ENCODE measurements at regions not wholly inside any gene's neighbourhood (a gene's known extent, or its start where the extent isn't known, plus 50 kb on each side); places are given as distances from the start of the nearest gene placed in this dataset.
"Not testable (repeated sequence)": the region's sequence is repeated elsewhere in the genome, so short reads cannot be mapped to it uniquely, and the experiment has no call there.

DNA sequence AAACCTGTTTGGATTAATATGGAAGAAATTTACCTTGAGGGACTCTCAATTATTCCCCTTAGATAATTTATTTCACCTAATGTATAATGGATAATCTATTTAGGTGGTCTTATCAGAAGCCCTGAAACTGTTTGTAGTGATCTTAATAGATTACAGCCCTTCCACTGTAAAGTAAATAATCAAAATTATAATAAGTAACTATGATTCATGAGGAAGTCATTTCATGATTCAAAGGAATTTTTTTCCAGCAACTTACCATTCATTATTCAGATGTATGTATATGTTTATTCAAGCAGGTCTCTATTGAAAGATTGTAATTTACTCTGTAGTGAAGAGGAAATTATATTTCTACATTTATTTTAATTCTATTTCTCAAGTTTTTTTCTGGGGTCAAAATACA, 250.6 kb upstream of the ROBO1 start:
- no peak for FAIRE-seq
- DNase-seq (ENCODE audit: insufficient read length, low spot score) = peak; percentile 1

DNA sequence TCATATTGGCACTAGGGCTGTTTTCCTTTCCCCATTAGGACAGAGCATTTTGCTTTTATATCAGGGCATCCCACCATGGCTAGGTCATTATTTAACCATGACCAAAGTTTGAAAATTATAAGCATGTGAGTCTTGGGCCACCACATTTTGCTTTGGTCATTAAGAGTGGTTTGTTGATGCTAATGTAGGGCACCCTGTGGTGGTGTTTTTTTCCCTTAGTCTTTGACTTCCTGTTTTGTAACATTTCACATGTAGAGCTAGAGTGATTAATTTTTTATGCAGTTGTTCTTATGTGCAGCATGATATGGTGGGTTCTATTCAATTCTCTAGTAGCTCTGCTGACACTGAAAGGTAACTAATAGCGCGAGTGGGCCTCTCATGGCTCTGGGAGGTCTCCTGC, 249.6 kb upstream of the ROBO1 start:
- no peak for DNase-seq (ENCODE audit: insufficient read length, low spot score)

DNA sequence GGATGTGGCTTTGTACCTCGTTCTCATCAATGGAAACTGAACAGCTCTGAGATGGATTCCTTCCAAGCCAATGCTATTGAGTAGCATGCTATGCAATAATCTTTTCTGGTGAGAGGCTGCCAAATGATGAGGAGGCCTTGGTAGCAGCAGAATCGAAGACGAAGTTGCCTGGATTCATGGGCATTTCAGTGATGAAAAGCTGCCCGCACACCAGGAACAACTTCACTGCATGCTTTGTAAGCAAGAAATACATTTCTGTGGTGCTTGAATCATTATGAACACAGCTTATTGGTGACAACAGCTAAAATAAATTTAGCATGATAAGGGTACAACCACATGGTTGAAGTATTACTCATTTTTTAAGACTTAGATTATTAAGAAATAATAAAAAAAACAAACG, 246.8 kb upstream of the ROBO1 start:
- DNase-seq (ENCODE audit: insufficient read length, low spot score) (no peak), FAIRE-seq (no peak)

More for the DNA sequence above, 249.6 kb upstream of the ROBO1 start:
- no peak for FAIRE-seq

DNA sequence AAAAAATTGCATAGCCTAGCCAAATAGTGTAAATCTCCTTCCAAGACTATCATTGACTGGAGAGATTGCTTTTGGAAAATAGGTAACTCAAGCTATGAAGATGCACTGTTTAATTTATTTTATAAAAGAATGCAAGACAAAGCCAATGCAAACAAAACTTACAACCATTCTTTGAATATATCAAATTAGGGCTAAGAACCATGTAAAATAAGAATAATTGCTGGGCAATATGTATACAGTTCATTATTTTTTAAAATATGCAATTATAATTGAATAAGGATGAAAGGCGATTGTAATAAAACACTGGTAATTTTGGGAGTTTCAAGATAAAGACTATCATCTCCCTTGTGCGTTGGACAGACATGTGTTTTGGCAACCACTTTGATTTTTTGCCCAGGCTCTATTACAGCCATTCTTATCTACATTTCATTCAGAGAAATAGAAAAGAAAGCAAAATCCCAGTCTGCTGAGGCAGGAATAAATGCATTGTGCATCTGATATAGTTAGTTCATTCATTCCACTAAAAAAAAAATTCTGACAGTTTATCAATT, 242.3 kb upstream of the ROBO1 start:
- FAIRE-seq (no peak), DNase-seq (ENCODE audit: insufficient read length, low spot score) (no peak)

DNA sequence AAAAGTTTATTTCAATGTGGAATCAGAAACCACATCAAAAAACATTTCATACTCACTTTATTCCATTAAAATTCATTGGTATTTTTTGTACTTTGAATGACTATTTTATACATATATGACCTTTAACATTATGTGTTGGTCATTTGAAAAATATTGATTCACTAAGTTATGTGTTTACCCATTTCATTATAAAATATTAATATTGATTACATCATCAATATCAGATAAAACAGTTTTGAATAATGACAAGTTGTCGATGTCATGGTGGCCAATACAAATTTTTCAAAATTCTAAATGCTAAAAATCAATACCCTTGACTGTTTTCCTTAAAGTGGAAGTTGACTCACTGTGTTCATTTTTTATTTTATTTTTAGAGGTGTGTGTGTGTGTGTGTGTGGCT, 239.7 kb upstream of the ROBO1 start:
- no peak for FAIRE-seq

DNA sequence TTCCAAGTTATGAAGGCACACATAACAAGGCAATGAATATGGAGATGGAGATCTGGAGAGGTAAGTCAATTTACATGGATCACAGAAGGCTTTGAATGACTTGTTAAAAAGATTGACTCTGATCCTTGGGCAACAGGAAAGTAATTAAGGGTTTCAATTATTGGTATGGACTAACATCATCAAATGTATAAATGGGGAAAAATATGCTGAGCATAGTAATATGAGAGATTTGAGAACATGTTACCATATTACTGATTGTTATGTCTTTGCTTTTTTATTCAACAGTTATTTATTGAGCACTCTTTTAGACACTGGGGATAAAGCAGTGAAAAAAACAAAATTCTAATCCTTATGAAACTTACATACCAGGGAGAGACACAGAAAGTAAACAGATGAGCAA, 238.5 kb upstream of the ROBO1 start:
- FAIRE-seq (no peak), DNase-seq (ENCODE audit: insufficient read length, low spot score) (no peak)

More for the DNA sequence above, 239.7 kb upstream of the ROBO1 start:
- DNase-seq (ENCODE audit: insufficient read length, low spot score) = no peak

DNA sequence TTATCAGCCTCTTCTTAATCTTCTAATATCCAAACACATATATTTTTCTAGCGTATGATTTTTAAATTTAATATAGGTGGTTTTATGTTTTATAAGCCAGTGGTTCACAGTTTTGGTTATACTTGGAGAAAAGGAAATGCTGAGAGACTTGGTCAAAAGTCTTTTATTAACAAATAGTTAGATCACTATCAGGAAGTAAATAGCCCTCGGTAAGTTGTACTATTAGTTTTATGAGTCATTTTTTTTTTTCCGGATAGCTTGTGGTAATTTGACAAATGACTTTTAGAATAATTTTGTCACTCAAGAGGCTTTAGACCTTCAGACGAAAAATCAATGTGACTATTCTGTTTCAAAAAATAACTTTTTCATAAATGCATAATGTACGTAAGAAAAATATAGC, 232.2 kb upstream of the ROBO1 start:
- DNase-seq (ENCODE audit: insufficient read length, low spot score) = peak; percentile 5
- no peak for FAIRE-seq

DNA sequence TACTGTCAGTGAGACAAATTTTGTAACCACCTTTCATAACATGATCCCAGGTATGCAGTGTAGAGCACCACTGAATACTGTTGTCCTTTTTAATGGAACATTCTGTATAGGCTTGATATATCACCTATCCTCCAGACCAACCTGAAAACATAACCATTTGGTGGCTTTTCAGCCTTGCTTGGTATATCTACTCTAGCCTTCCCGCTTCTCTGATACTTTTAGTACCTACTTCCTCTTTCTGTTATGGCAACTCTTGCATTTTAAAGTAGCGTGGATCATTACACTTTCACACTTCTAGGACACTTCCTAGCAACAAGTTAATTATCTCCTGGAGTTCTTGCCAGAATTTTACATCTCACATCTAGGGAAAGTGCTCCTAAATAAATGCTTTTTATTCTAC, 226.6 kb upstream of the ROBO1 start:
- FAIRE-seq (no peak), DNase-seq (ENCODE audit: insufficient read length, low spot score) (no peak)

DNA sequence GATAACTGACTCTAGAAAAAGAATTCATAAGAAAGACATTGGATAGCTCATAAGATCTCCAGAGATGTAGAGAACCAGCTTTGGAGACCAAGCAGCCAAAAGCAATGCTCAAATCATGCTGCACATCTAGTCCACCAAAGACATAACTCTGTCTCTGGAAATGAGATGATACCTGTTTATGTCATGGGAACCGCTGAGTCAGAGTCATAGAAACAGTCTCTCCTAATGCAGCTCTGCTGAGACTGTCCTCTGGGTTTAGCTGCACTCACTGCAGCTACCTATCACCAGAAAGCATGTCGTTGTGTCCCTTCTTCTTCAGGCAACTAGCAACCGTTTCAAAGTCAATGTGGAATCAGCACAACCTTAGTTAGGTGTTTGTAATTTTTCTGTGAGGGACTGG, 218.5 kb upstream of the ROBO1 start:
- FAIRE-seq (no peak), DNase-seq (ENCODE audit: insufficient read length, low spot score) (no peak)

DNA sequence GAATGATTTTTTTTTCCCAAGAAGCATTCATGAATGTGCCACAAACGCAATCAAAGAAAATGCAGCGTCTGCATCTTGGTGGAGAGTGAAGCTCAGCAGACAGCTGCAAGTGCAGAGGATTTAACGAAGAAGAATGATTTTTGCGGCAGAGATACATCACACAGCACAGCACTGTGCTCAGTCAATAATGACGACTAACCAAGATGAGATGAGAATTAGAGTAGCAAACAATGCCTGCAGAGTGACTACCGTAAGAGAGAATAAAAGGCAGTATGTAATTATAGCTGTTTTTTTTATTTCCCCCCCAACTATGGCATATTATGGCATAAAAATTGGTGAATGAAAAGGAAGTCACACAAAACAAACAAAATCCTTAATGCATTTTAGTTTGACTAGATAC, 218.0 kb upstream of the ROBO1 start:
- DNase-seq (ENCODE audit: insufficient read length, low spot score) = no peak
- no peak for FAIRE-seq

DNA sequence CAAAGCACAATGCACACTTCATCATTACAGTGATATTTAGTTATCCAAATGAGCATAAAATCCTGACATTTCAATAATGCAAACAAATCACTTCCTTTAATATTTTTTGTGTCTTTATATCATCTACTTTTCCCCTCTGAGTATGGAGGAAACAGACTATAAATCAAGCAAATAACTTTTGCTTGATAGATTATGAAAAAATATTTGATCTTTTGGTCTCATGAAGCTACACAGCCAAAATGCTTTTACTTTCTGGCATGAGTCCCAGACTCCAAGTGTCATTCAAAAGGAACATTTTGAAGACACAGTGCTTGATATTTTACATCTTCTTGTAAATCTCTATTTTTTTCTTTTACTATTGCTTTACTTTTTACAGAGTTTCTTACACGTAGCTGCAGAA, 215.3 kb upstream of the ROBO1 start:
- FAIRE-seq = no peak
- DNase-seq (ENCODE audit: insufficient read length, low spot score) = peak; percentile 21

DNA sequence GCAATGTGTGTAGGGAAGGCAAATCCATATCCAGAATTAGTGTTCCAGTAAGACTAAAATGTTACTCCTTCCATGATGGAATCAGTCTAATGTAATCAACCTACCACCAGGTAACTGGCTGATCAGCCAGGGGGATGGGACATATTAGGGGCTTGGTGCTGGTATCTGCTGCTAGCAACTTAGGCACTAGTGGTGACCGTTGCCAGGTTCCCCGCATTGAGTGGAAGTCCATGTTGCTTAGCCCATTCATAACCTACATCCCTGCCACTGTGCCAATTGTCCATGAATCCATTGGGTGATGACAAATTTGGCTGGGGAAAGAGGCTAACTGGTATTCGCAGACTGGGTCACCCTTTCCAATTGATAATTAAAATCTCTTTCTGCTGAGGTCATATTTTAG, 212.2 kb upstream of the ROBO1 start:
- no peak for FAIRE-seq
- no peak for DNase-seq (ENCODE audit: insufficient read length, low spot score)

DNA sequence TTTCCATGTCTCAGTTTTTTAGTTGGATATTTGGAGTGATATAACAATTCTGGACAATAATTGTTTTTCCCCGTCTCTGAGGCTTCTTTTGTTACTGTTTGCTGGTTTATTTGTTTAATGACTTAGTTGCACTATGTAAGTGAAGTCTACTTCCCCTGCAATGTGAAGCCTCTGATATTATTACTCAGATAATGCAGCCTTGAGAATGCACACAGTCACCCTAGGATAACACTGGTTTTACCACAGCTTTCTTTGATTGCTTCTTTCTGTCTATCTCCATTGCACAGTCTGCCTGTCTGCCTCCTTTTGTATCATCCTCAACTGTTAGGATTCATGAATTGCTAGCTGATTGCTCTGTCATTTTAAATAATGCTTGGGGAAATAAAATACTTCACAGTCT, 208.7 kb upstream of the ROBO1 start:
- DNase-seq (ENCODE audit: insufficient read length, low spot score) = no peak
- no peak for FAIRE-seq

DNA sequence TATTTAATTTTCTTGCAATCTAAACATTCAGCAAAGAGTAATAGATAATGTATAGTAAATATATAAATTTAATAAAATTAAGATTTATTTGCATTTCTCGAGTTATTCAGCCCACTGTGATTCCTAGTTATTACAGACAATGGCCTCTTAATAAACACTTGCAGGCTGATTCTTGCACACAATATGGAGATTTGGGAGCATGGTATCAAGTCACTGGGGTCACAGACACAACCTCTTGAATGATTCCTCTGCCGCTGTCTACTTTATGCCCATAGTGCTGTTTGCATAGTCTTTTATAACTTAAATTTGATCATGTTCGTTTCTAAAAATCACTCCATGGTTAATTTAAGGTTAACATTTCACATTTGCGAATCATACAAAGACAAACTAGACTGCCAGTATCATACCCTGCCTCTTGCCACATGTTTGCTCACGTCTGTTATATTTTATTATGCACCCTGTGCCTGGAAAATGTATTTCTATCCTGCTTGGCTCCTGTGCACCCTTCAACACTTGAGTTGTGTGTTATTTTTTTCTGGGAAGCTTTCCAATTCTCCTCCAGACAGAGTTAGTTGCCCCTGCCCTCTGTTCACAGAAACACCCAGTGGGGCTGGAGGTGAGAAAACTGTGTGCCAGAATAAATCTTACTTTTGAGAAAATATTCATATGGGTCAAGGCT, 206.3 kb upstream of the ROBO1 start:
- DNase-seq (ENCODE audit: insufficient read length, low spot score) (no peak), FAIRE-seq (no peak)

DNA sequence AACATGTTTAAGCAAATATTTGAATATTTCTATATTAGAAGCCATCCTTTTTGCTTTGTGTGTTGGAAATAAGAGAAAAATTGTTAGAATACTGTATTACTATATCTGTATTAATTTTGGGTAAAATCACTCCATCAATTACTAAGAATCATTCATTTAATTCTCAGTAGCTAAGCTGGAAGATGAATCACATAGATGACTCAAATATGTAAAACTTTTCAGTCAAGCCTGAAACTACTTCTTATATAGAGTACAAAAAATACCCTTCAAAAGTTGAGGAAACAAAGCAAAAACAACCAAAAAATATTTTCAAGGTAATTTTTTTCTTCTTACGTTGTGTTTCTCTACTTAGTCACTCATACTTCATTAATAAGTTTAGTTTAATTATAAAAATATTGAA, 205.7 kb upstream of the ROBO1 start:
- FAIRE-seq (no peak), DNase-seq (ENCODE audit: insufficient read length, low spot score) (no peak)

DNA sequence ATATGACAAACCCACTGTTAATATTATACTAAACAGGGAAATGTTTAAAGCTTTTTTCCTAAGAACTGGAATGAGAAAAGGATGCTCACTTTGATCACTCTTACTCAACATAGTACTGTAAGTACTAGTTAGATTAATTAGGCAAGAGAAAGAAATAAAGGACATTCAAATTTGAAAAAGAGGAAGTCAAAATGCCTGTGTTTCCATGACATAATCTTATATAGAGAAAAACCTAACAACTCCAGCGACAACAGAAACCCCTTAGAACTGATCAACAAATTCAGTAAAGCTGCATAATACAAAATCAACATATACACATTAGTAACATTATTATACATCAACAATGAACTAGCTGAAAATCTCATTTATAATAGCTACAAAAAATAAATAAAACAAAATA, 200.6 kb upstream of the ROBO1 start:
- no peak for DNase-seq (ENCODE audit: insufficient read length, low spot score)
- no peak for FAIRE-seq

DNA sequence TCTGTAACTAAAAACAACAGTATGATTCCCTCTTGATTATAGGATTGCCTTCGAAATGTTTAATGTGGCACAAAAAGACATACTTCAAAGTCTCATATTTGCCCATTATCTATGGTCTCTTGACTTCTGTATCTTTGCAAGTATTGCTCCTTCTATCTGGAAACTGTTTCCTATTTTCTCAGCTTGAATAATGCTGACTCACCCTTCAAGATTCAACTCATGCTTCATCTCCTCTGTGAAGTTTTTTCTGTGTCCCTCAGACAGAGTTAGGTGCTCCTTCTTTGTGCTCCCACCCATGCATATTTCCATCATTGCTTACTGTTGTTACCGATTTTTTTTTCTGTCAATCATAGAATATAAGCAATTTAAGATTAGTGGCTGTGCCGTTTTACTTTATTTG, 192.8 kb upstream of the ROBO1 start:
- no peak for FAIRE-seq

DNA sequence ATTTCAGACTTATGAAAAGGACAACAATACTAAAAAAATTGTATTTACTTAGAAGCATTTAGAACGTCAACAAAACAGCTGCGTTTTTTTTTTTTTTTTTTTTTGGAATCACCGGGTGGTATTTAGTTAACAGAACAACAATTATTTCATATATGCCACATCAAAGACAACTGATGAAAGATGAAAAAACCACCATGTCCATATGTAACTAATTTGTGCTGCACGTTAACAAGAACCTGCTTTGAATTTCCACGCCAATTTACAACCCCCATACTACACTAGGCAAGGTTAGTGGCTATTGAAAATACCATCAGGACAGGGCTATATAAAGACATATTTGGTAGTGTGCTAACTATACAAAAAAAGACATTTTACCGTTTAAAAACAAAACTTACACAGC, 189.3 kb upstream of the ROBO1 start:
- FAIRE-seq (no peak), DNase-seq (ENCODE audit: insufficient read length, low spot score) (no peak)

More for the DNA sequence above, 192.8 kb upstream of the ROBO1 start:
- no peak for DNase-seq (ENCODE audit: insufficient read length, low spot score)

DNA sequence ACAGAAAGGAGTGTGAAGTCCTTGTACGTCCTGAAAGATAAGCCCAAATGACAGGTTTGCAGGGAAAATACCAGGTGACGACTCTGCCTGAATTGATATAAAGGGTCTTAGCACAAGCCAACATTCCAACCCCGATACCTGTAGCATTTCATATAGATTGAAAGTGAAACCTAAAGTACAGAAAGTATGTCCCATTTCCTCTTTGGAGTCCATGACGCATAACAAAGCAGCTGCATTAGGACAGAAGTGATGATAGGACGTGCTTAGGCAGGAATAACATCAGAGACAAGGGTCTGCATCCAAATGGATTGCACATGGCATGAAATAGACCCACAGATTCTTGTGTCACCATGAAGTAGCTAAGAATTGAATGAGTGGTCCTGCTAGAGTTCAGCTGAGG, 187.0 kb upstream of the ROBO1 start:
- no peak for FAIRE-seq
- no peak for DNase-seq (ENCODE audit: insufficient read length, low spot score)

DNA sequence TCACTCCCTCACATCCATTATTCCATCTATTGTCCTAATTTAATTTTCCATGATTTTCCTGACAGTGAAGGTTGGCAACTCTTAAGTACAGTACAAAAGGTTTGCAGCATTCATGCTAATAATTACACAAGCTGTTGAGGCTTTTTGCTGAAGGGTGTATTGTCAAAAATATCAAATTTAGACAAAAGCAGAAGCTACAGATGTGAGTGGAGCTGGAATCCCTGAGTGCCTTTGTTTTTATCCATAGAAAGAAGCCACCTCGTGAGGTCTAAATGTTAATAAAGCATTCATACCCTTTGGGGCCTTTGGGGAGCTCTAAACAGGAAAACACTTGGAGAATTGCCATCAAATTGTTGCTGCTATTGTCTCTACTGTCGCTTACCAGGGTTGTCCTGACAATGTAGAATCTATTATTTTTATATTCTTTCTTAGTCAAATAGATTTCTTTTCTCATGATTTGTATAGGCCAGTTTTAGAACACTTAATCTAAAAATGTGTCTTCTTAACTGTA, 185.8 kb upstream of the ROBO1 start:
- FAIRE-seq (no peak), DNase-seq (ENCODE audit: insufficient read length, low spot score) (no peak)

DNA sequence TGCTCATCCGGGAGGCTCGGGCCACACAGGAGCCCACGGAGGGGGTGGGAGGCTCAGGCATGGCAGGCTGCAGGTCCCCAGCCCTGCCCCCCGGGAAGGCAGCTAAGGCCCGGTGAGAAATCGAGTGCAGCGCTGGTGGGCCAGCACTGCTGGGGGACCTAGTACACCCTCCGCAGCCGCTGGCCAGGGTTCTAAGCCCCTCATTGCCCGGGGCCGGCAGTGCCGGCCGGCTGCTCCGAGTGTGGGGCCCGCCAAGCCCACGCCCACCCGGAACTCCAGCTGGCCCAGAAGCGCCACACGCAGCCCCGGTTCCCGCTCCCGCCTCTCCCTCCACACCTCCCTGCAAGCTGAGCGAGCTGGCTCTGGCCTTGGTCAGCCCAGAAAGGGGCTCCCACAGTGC, 183.6 kb upstream of the ROBO1 start:
- not testable (repeated sequence) for DNase-seq (ENCODE audit: insufficient read length, low spot score); FAIRE-seq

DNA sequence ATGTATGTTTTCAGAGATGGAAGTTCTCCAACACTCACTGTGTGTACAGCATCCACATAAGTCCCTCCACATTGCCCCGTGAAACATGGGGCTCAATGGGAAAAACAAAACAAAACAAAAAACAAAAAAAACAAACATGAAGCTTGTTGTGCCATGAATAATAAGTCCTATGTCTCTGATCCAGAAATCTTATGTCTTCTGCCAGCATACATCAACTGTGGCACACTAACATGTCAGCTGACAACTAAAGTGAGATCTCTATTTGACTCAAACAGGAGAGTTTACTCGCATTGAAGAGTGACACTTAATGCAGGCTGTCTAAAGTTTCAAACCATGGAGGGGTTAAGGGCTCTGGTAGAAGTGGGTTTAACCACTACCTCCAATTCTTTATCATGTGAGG, 180.2 kb upstream of the ROBO1 start:
- FAIRE-seq (no peak), DNase-seq (ENCODE audit: insufficient read length, low spot score) (no peak)

DNA sequence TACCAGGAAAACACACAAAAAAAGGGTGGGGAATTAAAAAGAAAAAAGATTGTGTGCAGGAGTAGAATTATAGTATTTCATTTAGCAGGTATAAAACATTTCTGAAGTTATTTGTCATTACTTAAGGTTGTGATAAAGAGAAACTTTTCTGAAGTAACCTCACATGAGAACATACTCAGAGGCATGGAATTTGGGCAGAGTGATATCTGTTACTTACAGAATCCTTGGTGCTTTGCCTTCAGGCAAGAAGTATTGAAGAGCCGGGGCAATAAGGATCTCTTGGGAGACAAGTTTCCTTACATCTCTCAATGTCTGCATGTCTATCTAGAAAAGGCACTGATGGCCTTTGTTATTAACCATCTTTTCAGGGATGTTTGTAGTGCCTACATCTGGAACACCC, 179.7 kb upstream of the ROBO1 start:
- DNase-seq (ENCODE audit: insufficient read length, low spot score) (no peak), FAIRE-seq (no peak)

Data from HTR-8/SVneo (cell line).